ENCODE measurements at regions not wholly inside any gene's neighbourhood (a gene's known extent, or its start where the extent isn't known, plus 50 kb on each side); places are given as distances from the start of the nearest gene placed in this dataset.
"Not testable (repeated sequence)": the region's sequence is repeated elsewhere in the genome, so short reads cannot be mapped to it uniquely, and the experiment has no call there.

GRCh38 chr2:58788402-58788801 is 547.3 kb upstream of the FANCL start:
- no peak for DNase-seq (ENCODE audit: low read depth in 2 of 2)

GRCh38 chr2:58770846-58771245 is 529.7 kb upstream of the FANCL start:
- no peak for DNase-seq (ENCODE audit: low read depth in 2 of 2)

- DNase-seq (ENCODE audit: low read depth in 2 of 2) = no peak
Measured at GRCh38 chr2:58769864-58770234, 528.7 kb upstream of the FANCL start.

- no peak for DNase-seq (ENCODE audit: low read depth in 2 of 2)
Measured at GRCh38 chr2:58769111-58769863, 528.2 kb upstream of the FANCL start.

GRCh38 chr2:58768715-58769080 is 527.6 kb upstream of the FANCL start:
- no peak for DNase-seq (ENCODE audit: low read depth in 2 of 2)

- DNase-seq (ENCODE audit: low read depth in 2 of 2) = no peak
Measured at GRCh38 chr2:58767828-58768714, 526.9 kb upstream of the FANCL start.

GRCh38 chr2:58764338-58765104 is 523.4 kb upstream of the FANCL start:
- DNase-seq (ENCODE audit: low read depth in 2 of 2) = no peak

- no peak for DNase-seq (ENCODE audit: low read depth in 2 of 2)
Measured at GRCh38 chr2:58762176-58762781, 521.2 kb upstream of the FANCL start.

GRCh38 chr2:58757971-58758370 is 516.8 kb upstream of the FANCL start:
- no peak for DNase-seq (ENCODE audit: low read depth in 2 of 2)

- no peak for DNase-seq (ENCODE audit: low read depth in 2 of 2)
Measured at GRCh38 chr2:58756336-58756735, 515.2 kb upstream of the FANCL start.

GRCh38 chr2:58752507-58752906 is 511.4 kb upstream of the FANCL start:
- not testable (repeated sequence) for DNase-seq (ENCODE audit: low read depth in 2 of 2)

GRCh38 chr2:58751676-58752075 is 510.6 kb upstream of the FANCL start:
- DNase-seq (ENCODE audit: low read depth in 2 of 2) = not testable (repeated sequence)

GRCh38 chr2:58749041-58749440 is 507.9 kb upstream of the FANCL start:
- DNase-seq (ENCODE audit: low read depth in 2 of 2) = no peak

GRCh38 chr2:58745334-58745733 is 504.2 kb upstream of the FANCL start:
- DNase-seq (ENCODE audit: low read depth in 2 of 2) = not testable (repeated sequence)

GRCh38 chr2:58740426-58740825 is 499.3 kb upstream of the FANCL start:
- no peak for DNase-seq (ENCODE audit: low read depth in 2 of 2)

- DNase-seq (ENCODE audit: low read depth in 2 of 2) = no peak
Measured at GRCh38 chr2:58739033-58739432, 497.9 kb upstream of the FANCL start.

GRCh38 chr2:58734365-58734764 is 493.2 kb upstream of the FANCL start:
- DNase-seq (ENCODE audit: low read depth in 2 of 2) = no peak

GRCh38 chr2:58732999-58733398 is 491.9 kb upstream of the FANCL start:
- DNase-seq (ENCODE audit: low read depth in 2 of 2) = no peak

- no peak for DNase-seq (ENCODE audit: low read depth in 2 of 2)
Measured at GRCh38 chr2:58731488-58731869, 490.4 kb upstream of the FANCL start.

GRCh38 chr2:58730764-58731487 is 489.8 kb upstream of the FANCL start:
- DNase-seq (ENCODE audit: low read depth in 2 of 2) = no peak

- DNase-seq (ENCODE audit: low read depth in 2 of 2) = no peak
Measured at GRCh38 chr2:58727981-58728656, 487.0 kb upstream of the FANCL start.
